Bone marrow (tissue), 2 donors: ENCODE measurements at regions not wholly inside any gene's neighbourhood (a gene's known extent, or its start where the extent isn't known, plus 50 kb on each side); places are given as distances from the start of the nearest gene placed in this dataset.

Experiments used
- DNase-seq, 2 donors: peaks; one replicate each; lab custom pipeline; 2025; lab: John Stamatoyannopoulos, UW

- no peak for DNase-seq
These were observed 176.5 kb downstream of the DLL1 start for GRCh38 chr6:170114187-170114945.

DNA sequence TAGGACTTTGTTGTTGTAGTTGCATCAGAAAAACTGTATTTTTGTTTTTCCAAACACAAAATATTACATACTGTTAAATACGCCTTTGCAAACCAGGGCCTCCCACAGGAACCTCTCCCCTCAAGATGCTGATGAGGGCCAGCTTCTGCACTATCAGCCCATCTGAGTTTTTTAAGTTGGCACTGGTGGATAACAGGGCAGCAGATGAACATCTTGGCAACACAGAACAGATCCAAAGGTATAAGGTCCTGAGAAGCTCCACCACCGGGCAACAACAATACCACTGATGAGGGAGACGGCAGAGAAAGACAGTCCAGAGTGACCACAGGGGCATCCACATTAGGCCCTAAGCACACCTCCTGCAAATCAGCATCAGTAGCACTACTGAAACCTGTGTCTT lies 177.7 kb downstream of the DLL1 start:
- no peak for DNase-seq

GRCh38 chr6:170112583-170112860 lies 178.4 kb downstream of the DLL1 start:
- no peak for DNase-seq

GRCh38 chr6:170111816-170112582 lies 178.9 kb downstream of the DLL1 start:
- DNase-seq, result no peak

GRCh38 chr6:170111141-170111664 lies 179.7 kb downstream of the DLL1 start:
- no peak for DNase-seq

DNA sequence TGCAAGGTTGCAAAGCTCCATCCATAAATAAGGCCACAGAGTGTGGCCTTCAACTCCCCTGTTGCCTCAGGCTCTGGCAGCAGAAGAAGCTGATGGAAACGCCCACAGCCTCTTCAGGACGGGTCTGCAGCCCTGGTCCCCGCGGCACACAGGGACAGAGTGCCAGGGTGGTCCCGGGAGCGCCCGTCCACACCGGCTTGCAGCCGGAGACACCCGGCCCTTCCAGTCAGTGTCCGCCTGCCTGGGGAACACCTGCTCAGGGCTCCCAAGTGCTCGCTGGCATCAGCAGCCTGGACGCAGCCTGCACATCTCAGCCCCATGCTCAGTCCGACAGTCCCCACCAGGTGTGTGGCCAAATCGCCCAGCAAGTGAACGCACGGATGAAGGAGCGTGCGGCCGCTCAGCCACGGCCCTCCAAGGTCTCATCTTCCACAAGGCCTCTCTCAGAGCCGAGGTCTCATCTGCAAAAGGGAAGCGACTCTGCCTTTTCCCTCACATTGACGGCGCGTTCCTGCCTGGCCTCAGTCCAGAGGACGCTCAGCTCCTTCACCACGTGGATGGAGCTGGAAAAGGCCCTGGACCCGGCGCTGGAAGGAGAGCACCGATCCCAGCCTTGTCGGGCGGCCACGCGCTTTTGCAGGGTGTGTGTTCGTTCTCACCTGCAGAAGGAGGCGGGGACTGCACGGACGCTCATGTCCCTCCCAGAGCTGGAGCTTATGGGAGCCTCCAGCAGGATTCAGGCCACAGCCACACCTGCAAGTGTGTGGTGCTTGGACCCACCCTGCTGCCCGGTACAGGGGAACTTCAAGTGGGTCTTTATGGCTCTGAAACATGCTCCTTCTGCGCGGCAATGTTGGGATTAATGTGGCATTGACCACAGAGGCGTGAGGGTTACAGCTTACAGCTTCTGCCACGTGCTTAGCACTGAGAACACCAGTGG lies 180.4 kb downstream of the DLL1 start:
- no peak for DNase-seq

- DNase-seq, result no peak
These were observed 181.8 kb downstream of the DLL1 start for GRCh38 chr6:170108890-170109587.

GRCh38 chr6:170108456-170108855 lies 182.4 kb downstream of the DLL1 start:
- no peak for DNase-seq

DNA sequence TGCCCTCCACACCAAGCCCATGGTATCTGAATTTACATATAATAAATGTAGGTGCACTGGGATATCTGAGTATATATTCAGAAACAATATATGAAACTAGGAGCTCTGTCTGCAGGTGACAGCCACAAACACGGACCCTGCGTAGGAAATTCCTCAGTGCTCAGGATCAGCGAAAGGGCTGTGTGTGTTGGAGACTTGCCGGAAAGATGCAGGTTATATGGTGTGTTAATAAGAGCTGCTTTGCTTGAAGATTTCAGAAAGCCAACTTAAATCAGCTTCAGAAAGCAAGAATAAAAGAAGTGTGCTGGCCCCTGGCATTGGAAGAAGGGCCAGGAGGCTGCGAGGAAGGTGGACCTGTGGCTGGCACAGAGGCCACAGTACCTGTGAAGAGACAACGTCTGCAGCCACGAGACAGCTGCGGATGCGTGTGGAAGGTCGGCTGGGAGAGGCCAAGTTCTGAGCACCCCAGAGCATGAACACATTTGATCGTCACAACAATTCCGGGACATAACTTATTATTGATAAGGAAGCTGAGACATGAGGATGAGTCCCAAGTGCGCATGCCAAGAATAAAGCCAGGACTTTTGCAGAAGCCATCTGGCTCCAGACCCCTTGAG lies 183.2 kb downstream of the DLL1 start:
- no peak for DNase-seq

DNA sequence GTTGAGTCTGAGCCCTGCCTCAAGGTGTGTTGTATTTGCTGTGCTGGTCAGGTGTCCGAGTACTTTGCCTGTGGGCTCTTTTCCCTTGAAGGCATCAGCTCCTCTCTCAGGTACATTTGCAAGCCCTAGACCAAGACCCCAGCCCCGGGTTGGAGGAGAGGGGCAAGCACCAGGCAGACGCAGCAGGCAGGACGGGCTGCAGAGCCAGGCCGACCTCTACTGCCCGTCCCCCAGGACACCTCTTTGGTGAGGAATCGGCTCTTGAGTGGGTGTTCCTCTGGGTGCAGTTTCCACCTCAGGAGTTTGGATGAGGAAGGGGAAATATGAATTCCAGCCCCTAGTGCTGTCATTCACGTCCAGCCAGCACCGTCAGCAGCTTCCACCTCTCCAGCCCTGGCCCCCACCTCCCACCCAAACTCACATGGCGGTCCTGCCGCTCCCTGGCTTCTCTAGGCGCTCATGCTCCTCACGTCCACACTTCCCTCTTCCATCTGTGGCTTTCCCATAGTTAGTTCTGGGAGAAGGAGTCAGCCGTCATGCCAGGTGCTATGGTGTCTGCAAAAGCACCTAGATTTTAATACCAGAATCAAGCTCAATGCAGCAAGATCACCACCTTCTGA lies 183.9 kb downstream of the DLL1 start:
- DNase-seq, result no peak

DNA sequence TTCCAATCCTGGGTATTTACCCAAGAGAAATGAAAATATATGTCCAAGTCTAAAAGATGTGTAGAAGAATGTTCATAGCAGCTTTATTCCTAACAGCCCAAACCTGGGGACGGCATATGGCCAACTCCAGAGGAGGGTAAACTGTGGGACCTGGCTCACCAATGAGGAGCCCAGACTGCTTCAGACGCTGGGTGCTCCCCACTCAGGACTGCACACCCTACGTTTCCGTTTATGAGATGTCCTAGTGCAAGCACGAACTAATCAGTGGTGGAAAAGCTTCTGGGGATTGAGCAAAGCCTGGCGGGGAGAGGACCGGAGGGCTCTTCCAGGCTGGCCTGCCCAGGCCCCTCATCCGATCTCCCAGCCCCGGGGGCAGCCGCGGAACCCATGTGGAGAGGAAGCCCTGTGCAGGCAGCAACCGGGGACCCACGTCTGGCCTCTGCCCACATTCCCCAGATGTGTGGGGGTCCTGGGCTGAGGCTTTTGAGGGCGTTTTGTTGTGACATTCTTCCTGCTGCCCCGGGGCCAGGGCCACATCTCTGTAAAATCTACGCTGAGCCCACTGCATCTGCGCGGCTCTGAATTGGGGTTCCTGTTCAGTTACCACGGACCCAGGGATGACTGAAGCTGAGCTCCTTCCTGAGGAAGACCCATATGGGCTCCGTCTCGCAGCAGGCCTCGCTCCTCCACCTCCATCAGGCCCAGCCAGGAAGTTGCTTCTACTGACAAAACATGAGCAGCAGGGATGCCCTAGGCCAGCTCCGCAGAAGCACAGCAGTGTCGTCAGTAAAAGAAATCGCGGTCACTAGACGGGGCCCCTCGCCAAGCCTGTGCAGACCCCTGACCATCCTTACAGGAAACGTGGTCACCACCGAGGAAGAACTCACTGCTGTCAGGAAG lies 188.0 kb downstream of the DLL1 start:
- DNase-seq, result no peak

DNA sequence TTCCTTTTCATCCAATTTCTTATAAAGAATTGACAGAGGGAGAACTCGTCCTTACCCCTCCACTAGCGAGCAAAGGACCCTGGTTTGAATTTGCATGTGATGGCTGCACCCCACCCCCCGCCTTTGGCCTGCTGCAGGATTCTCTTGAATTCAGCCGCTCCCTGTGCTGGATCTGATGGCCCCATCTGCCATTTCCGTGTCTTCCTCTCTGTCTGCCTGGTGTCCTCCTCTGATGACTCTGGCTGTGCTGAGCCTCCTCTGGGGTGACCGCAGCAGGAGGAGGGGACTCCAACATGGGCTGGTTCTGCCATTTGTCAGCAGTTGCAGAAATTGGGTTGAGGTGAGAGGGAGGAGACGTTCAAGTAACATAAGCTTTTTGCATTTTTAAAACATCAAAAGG lies 188.8 kb downstream of the DLL1 start:
- no peak for DNase-seq

- DNase-seq, result no peak
These were observed 189.4 kb downstream of the DLL1 start for GRCh38 chr6:170101281-170102035.

GRCh38 chr6:170100046-170100445 lies 190.8 kb downstream of the DLL1 start:
- no peak for DNase-seq

DNA sequence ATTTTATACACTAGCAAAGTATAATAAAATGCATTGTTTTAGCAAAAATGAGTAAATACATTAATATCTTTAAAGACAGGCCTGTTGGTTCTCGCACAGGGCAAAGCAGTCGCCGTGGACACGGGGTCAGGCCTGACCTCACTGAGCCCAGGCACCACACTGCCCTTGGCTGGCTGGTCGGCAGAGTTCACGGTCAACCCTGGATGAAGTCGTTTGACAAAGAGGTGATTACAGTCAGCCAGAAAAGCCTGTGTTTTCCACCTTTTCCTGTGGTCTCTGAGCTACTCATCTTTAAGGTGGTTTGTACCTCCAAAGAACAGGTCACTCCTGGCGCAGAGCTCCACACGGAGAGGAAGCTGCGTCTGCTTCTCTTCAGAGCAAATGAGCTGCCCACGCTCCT lies 191.5 kb downstream of the DLL1 start:
- no peak for DNase-seq

DNA sequence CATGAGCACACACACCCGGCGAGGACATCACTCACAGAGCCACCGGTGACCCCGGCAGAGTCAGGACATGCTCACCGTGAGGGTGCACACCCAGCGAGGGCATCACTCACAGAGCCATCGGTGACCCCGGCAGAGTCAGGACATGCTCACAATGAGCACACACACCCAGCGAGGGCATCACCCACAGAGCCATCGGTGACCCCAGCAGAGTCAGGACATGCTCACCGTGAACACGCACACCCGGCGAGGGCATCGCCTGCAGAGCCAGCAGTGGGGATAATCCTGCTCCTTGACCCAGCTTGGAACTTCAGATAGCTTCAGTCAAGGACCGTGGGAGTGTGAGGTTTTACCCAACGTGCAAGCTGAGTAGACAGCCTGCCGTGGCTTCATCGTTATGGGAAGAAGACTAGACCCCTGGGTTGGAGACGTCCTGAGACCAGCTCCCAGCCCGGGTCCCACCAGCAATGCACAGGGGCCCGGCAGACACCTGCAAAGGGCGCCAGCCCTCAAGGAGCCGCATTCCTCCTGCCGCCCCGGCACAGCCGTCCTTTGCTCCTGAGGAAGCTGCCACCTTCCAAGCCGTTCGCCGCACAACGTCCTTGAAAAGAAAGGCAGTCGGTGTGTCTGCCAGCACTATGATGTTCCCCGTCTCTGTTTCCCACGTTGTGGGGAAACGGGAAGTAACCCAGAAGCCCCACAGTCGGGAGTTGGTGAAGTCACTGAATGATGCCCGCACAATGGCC lies 192.3 kb downstream of the DLL1 start:
- no peak for DNase-seq

DNA sequence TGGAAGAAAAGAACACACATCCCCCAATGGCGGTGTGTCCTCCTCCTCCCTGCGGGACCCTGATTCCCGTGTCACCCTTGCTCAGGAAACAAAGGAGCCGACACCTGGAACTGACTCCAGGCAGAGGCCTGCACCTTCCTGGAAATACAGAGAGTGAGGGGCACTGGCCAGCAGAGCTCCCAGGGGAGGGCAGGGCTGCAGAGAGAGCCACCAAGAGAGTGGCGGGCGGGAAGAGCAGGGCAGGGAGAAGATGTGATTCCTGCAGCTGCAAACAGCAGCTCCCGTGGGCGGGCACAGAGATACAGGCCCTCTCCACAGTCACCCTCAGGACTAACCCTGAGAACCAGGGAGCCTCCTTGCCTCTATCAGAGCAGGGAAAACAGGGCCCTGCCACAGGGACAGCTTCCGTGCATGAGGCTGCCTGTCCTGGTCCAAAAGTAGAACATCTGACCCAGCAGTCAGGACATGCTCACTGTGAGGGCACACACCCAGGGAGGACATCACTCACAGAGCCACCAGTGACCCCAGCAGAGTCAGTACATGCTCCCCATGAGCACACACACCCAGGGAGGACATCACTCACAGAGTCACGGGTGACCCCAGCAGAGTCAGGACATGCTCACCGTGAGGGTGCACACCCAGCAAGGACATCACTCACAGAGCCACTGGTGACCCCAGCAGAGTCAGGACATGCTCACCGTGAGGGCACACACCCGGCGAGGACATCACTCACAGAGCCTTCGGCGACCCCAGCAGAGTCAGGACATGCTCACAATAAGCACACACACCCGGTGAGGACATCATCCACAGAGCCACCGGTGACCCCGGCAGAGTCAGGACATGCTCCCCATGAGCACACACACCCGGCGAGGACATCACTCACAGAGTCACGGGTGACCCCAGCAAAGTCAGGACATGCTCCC lies 193.1 kb downstream of the DLL1 start:
- no peak for DNase-seq
